Activated naive CD8-positive, alpha-beta T cell (primary cell): ENCODE measurements at regions not wholly inside any gene's neighbourhood (a gene's known extent, or its start where the extent isn't known, plus 50 kb on each side); places are given as distances from the start of the nearest gene placed in this dataset.
A peak's percentile ranks its signal among the peaks of the same experiment; 100 is the strongest.

Source experiments
- H3K27ac Mint-ChIP-seq: one replicate; pipeline ENCODE4 v1.8.0; 2021; ENCODE audit warnings: mixed read lengths
- H3K27me3 Mint-ChIP-seq: one replicate; pipeline ENCODE4 v1.8.0; 2021; ENCODE audit warnings: mixed read lengths
- H3K36me3 Mint-ChIP-seq: one replicate; pipeline ENCODE4 v1.8.0; 2021; ENCODE audit warnings: mixed read lengths
- H3K4me1 Mint-ChIP-seq: one replicate; pipeline ENCODE4 v1.8.0; 2021; ENCODE audit warnings: low read depth, mixed read lengths
- H3K4me3 Mint-ChIP-seq: one replicate; pipeline ENCODE4 v1.8.0; 2021; ENCODE audit warnings: mild to moderate bottlenecking, mixed read lengths
- H3K9me3 Mint-ChIP-seq: one replicate; pipeline ENCODE4 v1.8.0; 2021; ENCODE audit warnings: low read depth, mixed read lengths

GRCh38 chr17:72030067-72030899 lies 90.5 kb upstream of the SOX9 start:
- Mint-ChIP-seq H3K9me3 (no peaks in the 10 kb centered on the region), H3K4me3 (peak overlapping the region; percentile 76), H3K27me3 (peaks cover 6% of the 10 kb centered on the region), H3K4me1 (peaks cover 27% of the 10 kb centered on the region), H3K27ac (no peak overlapping the region), H3K36me3 (no peaks in the 10 kb centered on the region)

GRCh38 chr17:72031219-72031884 lies 89.5 kb upstream of the SOX9 start:
- Mint-ChIP-seq H3K27me3 (peaks cover 7% of the 10 kb centered on the region), H3K36me3 (no peaks in the 10 kb centered on the region), H3K9me3 (no peaks in the 10 kb centered on the region), H3K4me3 (peak overlapping the region; percentile 76), H3K27ac (no peak overlapping the region), H3K4me1 (peaks cover 27% of the 10 kb centered on the region)

GRCh38 chr17:72033334-72033733 lies 87.5 kb upstream of the SOX9 start:
- peaks cover 3% of the 10 kb centered on the region for H3K9me3 Mint-ChIP-seq
- no peak overlapping the region for H3K4me3 Mint-ChIP-seq
- H3K4me1 Mint-ChIP-seq: peaks cover 27% of the 10 kb centered on the region
- no peaks in the 10 kb centered on the region for H3K36me3 Mint-ChIP-seq
- H3K27ac Mint-ChIP-seq: no peak overlapping the region
- peaks cover 7% of the 10 kb centered on the region for H3K27me3 Mint-ChIP-seq

GRCh38 chr17:72034000-72034399 lies 86.8 kb upstream of the SOX9 start:
- Mint-ChIP-seq H3K4me3 (no peak overlapping the region), H3K9me3 (peaks cover 3% of the 10 kb centered on the region), H3K36me3 (no peaks in the 10 kb centered on the region), H3K27me3 (peaks cover 5% of the 10 kb centered on the region), H3K4me1 (peaks cover 23% of the 10 kb centered on the region), H3K27ac (no peak overlapping the region)

- peaks cover 4% of the 10 kb centered on the region for H3K27me3 Mint-ChIP-seq
- H3K4me3 Mint-ChIP-seq: no peak overlapping the region
- H3K27ac Mint-ChIP-seq: no peak overlapping the region
- no peaks in the 10 kb centered on the region for H3K4me1 Mint-ChIP-seq
- H3K9me3 Mint-ChIP-seq: peaks cover 3% of the 10 kb centered on the region
- no peaks in the 10 kb centered on the region for H3K36me3 Mint-ChIP-seq
Measured at GRCh38 chr17:72038427-72038826, 82.4 kb upstream of the SOX9 start.

GRCh38 chr17:72039490-72039889 lies 81.3 kb upstream of the SOX9 start:
- Mint-ChIP-seq H3K27me3 (peaks cover 4% of the 10 kb centered on the region), H3K4me3 (no peak overlapping the region), H3K4me1 (no peaks in the 10 kb centered on the region), H3K9me3 (peaks cover 3% of the 10 kb centered on the region), H3K27ac (no peak overlapping the region), H3K36me3 (no peaks in the 10 kb centered on the region)

- no peak overlapping the region for H3K27ac Mint-ChIP-seq
- no peak overlapping the region for H3K4me3 Mint-ChIP-seq
- no peaks in the 10 kb centered on the region for H3K4me1 Mint-ChIP-seq
- peaks cover 7% of the 10 kb centered on the region for H3K9me3 Mint-ChIP-seq
- H3K36me3 Mint-ChIP-seq: no peaks in the 10 kb centered on the region
- H3K27me3 Mint-ChIP-seq: peaks cover 2% of the 10 kb centered on the region
Measured at GRCh38 chr17:72046178-72046577, 74.6 kb upstream of the SOX9 start.

GRCh38 chr17:72046643-72047612 lies 73.9 kb upstream of the SOX9 start:
- H3K9me3 Mint-ChIP-seq: peaks cover 7% of the 10 kb centered on the region
- H3K27ac Mint-ChIP-seq: no peak overlapping the region
- H3K27me3 Mint-ChIP-seq: peaks cover 2% of the 10 kb centered on the region
- H3K4me3 Mint-ChIP-seq: no peak overlapping the region
- no peaks in the 10 kb centered on the region for H3K36me3 Mint-ChIP-seq
- H3K4me1 Mint-ChIP-seq: no peaks in the 10 kb centered on the region

GRCh38 chr17:72049914-72050313 lies 70.9 kb upstream of the SOX9 start:
- Mint-ChIP-seq H3K27me3 (no peaks in the 10 kb centered on the region), H3K9me3 (peaks cover 7% of the 10 kb centered on the region), H3K36me3 (no peaks in the 10 kb centered on the region), H3K4me1 (no peaks in the 10 kb centered on the region), H3K4me3 (no peak overlapping the region), H3K27ac (no peak overlapping the region)

- Mint-ChIP-seq H3K27ac (no peak overlapping the region), H3K4me1 (no peaks in the 10 kb centered on the region), H3K9me3 (peaks cover 7% of the 10 kb centered on the region), H3K36me3 (no peaks in the 10 kb centered on the region), H3K4me3 (no peak overlapping the region), H3K27me3 (no peaks in the 10 kb centered on the region)
Measured at GRCh38 chr17:72053036-72053435, 67.8 kb upstream of the SOX9 start.

- Mint-ChIP-seq H3K27me3 (no peaks in the 10 kb centered on the region), H3K4me3 (no peak overlapping the region), H3K4me1 (no peaks in the 10 kb centered on the region), H3K36me3 (no peaks in the 10 kb centered on the region), H3K27ac (no peak overlapping the region), H3K9me3 (peaks cover 7% of the 10 kb centered on the region)
Measured at GRCh38 chr17:72053449-72053848, 67.4 kb upstream of the SOX9 start.

GRCh38 chr17:72056155-72056554 lies 64.7 kb upstream of the SOX9 start:
- H3K9me3 Mint-ChIP-seq: no peaks in the 10 kb centered on the region
- H3K36me3 Mint-ChIP-seq: no peaks in the 10 kb centered on the region
- no peak overlapping the region for H3K27ac Mint-ChIP-seq
- no peak overlapping the region for H3K4me3 Mint-ChIP-seq
- H3K27me3 Mint-ChIP-seq: no peaks in the 10 kb centered on the region
- no peaks in the 10 kb centered on the region for H3K4me1 Mint-ChIP-seq

- no peaks in the 10 kb centered on the region for H3K9me3 Mint-ChIP-seq
- no peaks in the 10 kb centered on the region for H3K4me1 Mint-ChIP-seq
- H3K36me3 Mint-ChIP-seq: no peaks in the 10 kb centered on the region
- H3K27ac Mint-ChIP-seq: no peak overlapping the region
- H3K4me3 Mint-ChIP-seq: no peak overlapping the region
- peaks cover 1% of the 10 kb centered on the region for H3K27me3 Mint-ChIP-seq
Measured at GRCh38 chr17:72056727-72057290, 64.0 kb upstream of the SOX9 start.

GRCh38 chr17:72060084-72060483 lies 60.7 kb upstream of the SOX9 start:
- Mint-ChIP-seq H3K4me1 (no peaks in the 10 kb centered on the region), H3K27me3 (peaks cover 1% of the 10 kb centered on the region), H3K9me3 (no peaks in the 10 kb centered on the region), H3K36me3 (no peaks in the 10 kb centered on the region), H3K4me3 (no peak overlapping the region), H3K27ac (no peak overlapping the region)
